ENCODE measurements at regions not wholly inside any gene's neighbourhood (a gene's known extent, or its start where the extent isn't known, plus 50 kb on each side); places are given as distances from the start of the nearest gene placed in this dataset.

DNA sequence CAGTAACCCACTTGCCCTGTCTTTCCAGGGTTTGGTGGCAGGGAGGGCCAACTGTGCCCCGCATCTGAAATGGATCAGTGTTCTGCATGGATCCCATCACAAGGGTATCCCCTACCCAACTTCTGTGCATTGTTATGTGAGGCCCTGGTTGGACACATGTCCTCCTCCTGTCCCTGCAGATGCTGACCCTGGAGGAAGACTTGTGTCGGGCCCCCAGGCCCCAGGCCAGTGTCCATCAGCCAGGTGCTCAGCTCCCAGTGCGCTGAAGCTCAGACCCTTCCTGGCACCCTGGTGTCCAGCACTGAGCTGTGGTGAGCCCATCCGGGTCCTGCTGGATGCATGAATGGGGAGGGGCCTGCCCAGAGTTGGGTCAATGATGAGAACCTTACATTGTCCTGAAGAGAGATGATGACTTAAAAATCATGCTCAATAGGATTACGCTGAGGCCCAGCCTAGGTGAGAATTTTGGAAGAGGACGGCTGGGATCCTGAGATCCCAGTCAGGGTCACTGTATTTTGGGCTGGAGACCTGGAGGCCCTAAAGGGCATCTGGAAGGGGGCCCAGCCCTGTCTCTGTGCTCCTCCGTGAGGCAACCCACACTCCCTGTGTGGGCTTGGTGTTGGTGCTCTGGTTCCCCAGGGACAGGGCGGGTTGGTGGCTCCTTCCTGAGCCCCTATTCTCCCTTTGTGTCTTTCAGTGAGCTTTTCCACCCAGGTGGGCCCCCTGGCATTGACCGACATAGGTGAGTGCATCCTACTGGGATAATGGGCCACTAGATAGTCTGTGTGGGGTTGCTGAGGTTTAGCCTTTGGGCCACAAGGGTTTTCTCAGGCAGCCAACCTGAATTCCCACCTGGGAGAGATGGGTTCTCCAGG is 199.1 kb downstream of the UBE3A start:
- no peak for TF ChIP-seq EZH2 (IDR thresholded peaks at IDR 0.05; ENCODE audit: low read length, unreplicated experiment)
- TF ChIP-seq, protein P1, sequence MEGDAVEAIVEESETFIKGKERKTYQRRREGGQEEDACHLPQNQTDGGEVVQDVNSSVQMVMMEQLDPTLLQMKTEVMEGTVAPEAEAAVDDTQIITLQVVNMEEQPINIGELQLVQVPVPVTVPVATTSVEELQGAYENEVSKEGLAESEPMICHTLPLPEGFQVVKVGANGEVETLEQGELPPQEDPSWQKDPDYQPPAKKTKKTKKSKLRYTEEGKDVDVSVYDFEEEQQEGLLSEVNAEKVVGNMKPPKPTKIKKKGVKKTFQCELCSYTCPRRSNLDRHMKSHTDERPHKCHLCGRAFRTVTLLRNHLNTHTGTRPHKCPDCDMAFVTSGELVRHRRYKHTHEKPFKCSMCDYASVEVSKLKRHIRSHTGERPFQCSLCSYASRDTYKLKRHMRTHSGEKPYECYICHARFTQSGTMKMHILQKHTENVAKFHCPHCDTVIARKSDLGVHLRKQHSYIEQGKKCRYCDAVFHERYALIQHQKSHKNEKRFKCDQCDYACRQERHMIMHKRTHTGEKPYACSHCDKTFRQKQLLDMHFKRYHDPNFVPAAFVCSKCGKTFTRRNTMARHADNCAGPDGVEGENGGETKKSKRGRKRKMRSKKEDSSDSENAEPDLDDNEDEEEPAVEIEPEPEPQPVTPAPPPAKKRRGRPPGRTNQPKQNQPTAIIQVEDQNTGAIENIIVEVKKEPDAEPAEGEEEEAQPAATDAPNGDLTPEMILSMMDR (conservative IDR thresholded peaks at IDR 0.05; ENCODE audit: low read depth, low read length) = no peak
- TF ChIP-seq EZH2phosphoT487 (IDR thresholded peaks at IDR 0.05; ENCODE audit: borderline replicate concordance, low read length) = no peak
- no peaks in the 10 kb centered on the region for H3K9me2 ChIP-seq (replicated peaks; ENCODE audit: low read length)
- peaks cover 4% of the 10 kb centered on the region; the same call in 1 of the 2 replicates for H3K9me3 ChIP-seq (ENCODE audit: low read length)
- no peak overlapping the region for H3K27ac ChIP-seq (ENCODE audit: low read length)
- no peaks in the 10 kb centered on the region for H3K79me2 ChIP-seq (ENCODE audit: low read length)
- H3K9ac ChIP-seq (ENCODE audit: low read length) = no peak overlapping the region
- ATAC-seq = no peak
- H3K4me1 ChIP-seq (ENCODE audit: insufficient read depth, low read length) = no peaks in the 10 kb centered on the region
- no peak overlapping the region for H2AFZ ChIP-seq (ENCODE audit: low read length)
- H3K27me3 ChIP-seq (ENCODE audit: low read length) = no peaks in the 10 kb centered on the region
- no peak for DNase-seq
- ChIA-PET POLR2A (ENCODE audit: unreplicated experiment) (no interaction called here), CTCF (no interaction called here)
- H3K4me2 ChIP-seq (ENCODE audit: low read length) = no peak overlapping the region
- H4K20me1 ChIP-seq (ENCODE audit: low read length) = no peaks in the 10 kb centered on the region
- H3F3A ChIP-seq (ENCODE audit: low read length, unreplicated experiment) = no peaks in the 10 kb centered on the region
- H3K4me3 ChIP-seq (ENCODE audit: low read length) = no peak overlapping the region
- intact Hi-C loops (cut with micrococcal nuclease) = no loop called here
- BruUV-seq (replicated peaks) = no TSS peak
- no peaks in the 10 kb centered on the region for H3K36me3 ChIP-seq (ENCODE audit: low read depth, low read length)

GRCh38 chr15:25240461-25241021 is 198.3 kb downstream of the UBE3A start:
- Histone ChIP-seq H3K27me3 (ENCODE audit: low read length) (no peaks in the 10 kb centered on the region), H3K9me2 (replicated peaks; ENCODE audit: low read length) (no peaks in the 10 kb centered on the region), H3K27ac (ENCODE audit: low read length) (no peak overlapping the region), H4K20me1 (ENCODE audit: low read length) (no peaks in the 10 kb centered on the region), H3K4me1 (ENCODE audit: insufficient read depth, low read length) (no peaks in the 10 kb centered on the region), H3K4me3 (ENCODE audit: low read length) (no peak overlapping the region), H2AFZ (ENCODE audit: low read length) (no peak overlapping the region), H3K9ac (ENCODE audit: low read length) (no peak overlapping the region), H3F3A (ENCODE audit: low read length, unreplicated experiment) (no peaks in the 10 kb centered on the region), H3K9me3 (ENCODE audit: low read length) (peaks cover 2% of the 10 kb centered on the region; the same call in 1 of the 2 replicates), H3K79me2 (ENCODE audit: low read length) (no peaks in the 10 kb centered on the region), H3K36me3 (ENCODE audit: low read depth, low read length) (no peaks in the 10 kb centered on the region), H3K4me2 (ENCODE audit: low read length) (no peak overlapping the region)
- intact Hi-C loops (cut with micrococcal nuclease) = no loop called here
- no peak for TF ChIP-seq EZH2 (IDR thresholded peaks at IDR 0.05; ENCODE audit: low read length, unreplicated experiment)
- TF ChIP-seq EZH2phosphoT487 (IDR thresholded peaks at IDR 0.05; ENCODE audit: borderline replicate concordance, low read length) = no peak
- TF ChIP-seq, protein P1 (conservative IDR thresholded peaks at IDR 0.05; ENCODE audit: low read depth, low read length) = no peak
- ATAC-seq (no peak), DNase-seq (no peak)
- ChIA-PET CTCF (no interaction called here), POLR2A (ENCODE audit: unreplicated experiment) (no interaction called here)
- BruUV-seq (replicated peaks) = no TSS peak

Measured in PC-3 (cell line).